Activated CD8-positive, alpha-beta memory T cell treated with anti-CD3 and anti-CD28 coated beads, Interleukin-2, amount 50 U/mL, for 24 hours (primary cell): ENCODE measurements at regions not wholly inside any gene's neighbourhood (a gene's known extent, or its start where the extent isn't known, plus 50 kb on each side); places are given as distances from the start of the nearest gene placed in this dataset.

Experiments
- DNase-seq: peaks from one replicate; pipeline ENCODE4 v3.0.0-alpha.2; 2020; ENCODE audit errors: extremely low read depth

GRCh38 chr21:38188037-38188436 lies 68.8 kb upstream of the KCNJ15 start:
- DNase-seq = no peak

- no peak for DNase-seq
These were observed 60.8 kb upstream of the KCNJ15 start for GRCh38 chr21:38196036-38196435.

DNA sequence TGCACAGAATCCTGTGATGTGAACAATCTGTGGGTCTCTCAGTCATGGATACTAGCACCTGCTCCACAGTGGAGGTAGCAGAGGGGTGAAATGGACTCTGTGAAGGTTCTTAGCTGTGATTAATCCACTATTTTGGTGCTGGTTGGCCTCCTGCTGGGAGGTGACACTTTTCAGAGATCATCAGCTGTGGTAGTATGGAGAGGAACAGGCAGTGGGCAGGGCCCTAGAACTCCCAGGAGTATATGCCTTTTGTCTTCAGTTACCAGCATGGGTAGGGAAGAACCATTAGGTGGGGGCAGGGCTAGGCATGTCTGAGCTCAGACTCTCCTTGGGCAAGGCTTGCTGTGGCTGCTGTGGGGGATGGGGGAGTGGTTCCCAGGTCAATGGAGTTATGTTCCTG lies 54.0 kb upstream of the KCNJ15 start:
- DNase-seq = no peak

- no peak for DNase-seq
These were observed 53.6 kb upstream of the KCNJ15 start for GRCh38 chr21:38203229-38203628.

DNA sequence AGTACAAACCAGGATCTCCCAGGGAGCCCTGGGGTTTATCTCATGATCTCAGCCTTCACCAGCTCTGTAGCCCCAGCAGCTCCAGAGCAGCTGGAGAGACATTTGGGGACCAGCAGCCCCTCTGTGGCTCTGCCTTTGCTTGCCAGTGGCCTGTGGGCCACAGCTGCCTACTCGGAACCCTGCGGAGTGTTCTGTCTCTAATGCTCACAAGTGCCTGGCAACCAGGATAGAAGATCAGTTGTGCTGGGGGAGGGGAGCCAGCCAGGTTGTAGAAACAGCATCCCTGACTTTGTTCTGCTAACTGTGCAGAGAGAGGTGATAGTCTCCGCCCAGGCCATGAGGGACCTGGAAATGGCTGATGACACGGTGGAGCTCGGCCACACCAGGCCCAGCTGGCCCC lies 50.9 kb upstream of the KCNJ15 start:
- no peak for DNase-seq

DNA sequence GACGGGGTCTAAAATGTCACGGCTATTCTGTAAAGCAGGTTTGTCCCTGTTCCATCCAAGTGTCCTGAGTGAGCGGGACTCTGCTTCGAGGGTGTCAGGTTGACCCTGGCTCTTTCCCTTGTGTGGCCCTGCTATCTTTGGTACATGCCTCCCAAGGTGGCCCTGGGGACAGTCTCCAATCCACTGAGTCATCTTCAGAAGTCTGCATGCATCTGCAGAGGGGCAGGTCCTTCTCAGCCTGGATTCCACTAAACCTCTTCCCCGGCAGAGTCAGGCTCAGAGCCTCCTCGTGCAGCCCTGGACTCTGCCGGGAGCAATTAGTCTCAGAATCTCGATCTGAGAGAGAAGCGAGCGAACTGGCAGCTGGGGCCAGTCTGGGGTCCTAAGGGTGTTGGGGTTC lies 50.1 kb upstream of the KCNJ15 start:
- DNase-seq = no peak
